DND-41 (cell line): ENCODE measurements at regions not wholly inside any gene's neighbourhood (a gene's known extent, or its start where the extent isn't known, plus 50 kb on each side); places are given as distances from the start of the nearest gene placed in this dataset.

Experiments used
- ATAC-seq: fragments of 200-7000 bp; cut with Tn5 transposase; 3 replicates; pipeline ENCODE4 v1.9.1; 2021; ENCODE audit warnings: low read depth; ENCODE audit not compliant: insufficient read depth
- DNase-seq: peaks from one replicate; pipeline ENCODE4 v3.0.0-alpha.2; 2020
- H2AFZ ChIP-seq: 2 replicates; pipeline ENCODE4 v1.6.0; 2012; ENCODE audit warnings: low read depth, low read length
- H3K27ac ChIP-seq: 2 replicates; pipeline ENCODE4 v1.5.1; 2012; ENCODE audit warnings: low read length, inconsistent platforms
- H3K27me3 ChIP-seq: fragments of 200-600 bp; sonication (generic); 2 replicates; pipeline ENCODE4 v1.6.0; 2012; ENCODE audit warnings: low read length, mild to moderate bottlenecking, inconsistent platforms; ENCODE audit not compliant: insufficient read depth, poor library complexity
- H3K36me3 ChIP-seq: 2 replicates; pipeline ENCODE4 v1.5.1; 2012; ENCODE audit warnings: low read length, inconsistent platforms; ENCODE audit not compliant: insufficient read depth
- H3K4me1 ChIP-seq: 2 replicates; pipeline ENCODE4 v1.5.1; 2012; ENCODE audit warnings: mild to moderate bottlenecking, low read length; ENCODE audit not compliant: insufficient read depth
- H3K4me2 ChIP-seq: 2 replicates; pipeline ENCODE4 v1.6.0; 2012; ENCODE audit warnings: mild to moderate bottlenecking, moderate library complexity, low read length, inconsistent platforms; ENCODE audit not compliant: insufficient read depth
- H3K4me3 ChIP-seq, 2 experiments: fragments of 200-600 bp in 1 of 2; shearing (Covaris generic) in 1 of 2; 2 replicates each; pipeline ENCODE4 v1.5.1; 2012 to 2016; ENCODE audit warnings: inconsistent platforms in 2 of 2, low read length in 2 of 2, mild to moderate bottlenecking in 2 of 2, low read depth in 1 of 2, moderate library complexity in 1 of 2
- H3K79me2 ChIP-seq: 2 replicates; pipeline ENCODE4 v1.6.0; 2012; ENCODE audit warnings: low read length, inconsistent platforms; ENCODE audit not compliant: insufficient read depth
- H3K9ac ChIP-seq: 2 replicates; pipeline ENCODE4 v1.6.0; 2012; ENCODE audit warnings: low read depth, mild to moderate bottlenecking, inconsistent platforms, low read length, moderate library complexity
- H3K9me3 ChIP-seq: 2 replicates; pipeline ENCODE4 v1.5.1; 2012; ENCODE audit warnings: low read length, moderate library complexity, mild to moderate bottlenecking, inconsistent platforms; ENCODE audit not compliant: insufficient read depth, severe bottlenecking
- H4K20me1 ChIP-seq: 2 replicates; pipeline ENCODE4 v1.6.0; 2012; ENCODE audit warnings: low read length; ENCODE audit not compliant: insufficient read depth
- CTCF ChIP-seq: IDR thresholded peaks from 2 replicates; pipeline ENCODE4 v1.5.1; 2012; ENCODE audit warnings: borderline replicate concordance, low read length, moderate library complexity, mild to moderate bottlenecking; ENCODE audit not compliant: poor library complexity, severe bottlenecking; ENCODE audit errors: extremely low read depth

GRCh38 chr7:63931985-63932577 is 66.6 kb upstream of the ZNF722 start:
- Histone ChIP-seq H3K4me3 (no peak overlapping the region), H4K20me1 (no peaks in the 10 kb centered on the region), H3K79me2 (peaks cover 3% of the 10 kb centered on the region), H3K4me1 (peaks cover 7% of the 10 kb centered on the region), H3K27me3 (no peaks in the 10 kb centered on the region), H3K36me3 (no peaks in the 10 kb centered on the region), H3K27ac (no peak overlapping the region), H3K9me3 (peaks cover 18% of the 10 kb centered on the region), H2AFZ (no peak overlapping the region), H3K9ac (no peak overlapping the region), H3K4me2 (no peak overlapping the region)
- ATAC-seq (no peak), DNase-seq (no peak)
- no peak for TF ChIP-seq CTCF
